Endodermal cell (in vitro differentiated cells): ENCODE measurements at regions not wholly inside any gene's neighbourhood (a gene's known extent, or its start where the extent isn't known, plus 50 kb on each side); places are given as distances from the start of the nearest gene placed in this dataset.

Experiments used
- DNase-seq: peaks from one replicate; pipeline ENCODE4 v3.0.0-alpha.2; 2017
- H3K27ac ChIP-seq: 2 replicates; pipeline ENCODE4 v1.5.1; 2013; ENCODE audit warnings: mild to moderate bottlenecking, low read depth, low read length, moderate library complexity
- H3K27me3 ChIP-seq: 2 replicates; pipeline ENCODE4 v1.6.1; 2013; ENCODE audit warnings: mild to moderate bottlenecking, low read length, moderate library complexity; ENCODE audit not compliant: insufficient read depth, control insufficient read depth, poor library complexity, severe bottlenecking
- H3K36me3 ChIP-seq: 2 replicates; pipeline ENCODE4 v1.7.0; 2013; ENCODE audit warnings: mild to moderate bottlenecking, low read length, moderate library complexity; ENCODE audit not compliant: control insufficient read depth, insufficient read depth
- H3K4me1 ChIP-seq: one replicate; pipeline ENCODE4 v1.7.0; 2013; ENCODE audit warnings: low read length; ENCODE audit not compliant: control insufficient read depth, insufficient read depth
- H3K4me3 ChIP-seq: 2 replicates; pipeline ENCODE4 v1.5.1; 2013; ENCODE audit warnings: mild to moderate bottlenecking, low read length, moderate library complexity
- H3K9ac ChIP-seq: 2 replicates; pipeline ENCODE4 v1.6.1; 2013; ENCODE audit warnings: mild to moderate bottlenecking, low read length, moderate library complexity; ENCODE audit not compliant: poor library complexity, severe bottlenecking; ENCODE audit errors: extremely low read depth
- H3K9me3 ChIP-seq: 2 replicates; pipeline ENCODE4 v1.6.1; 2013; ENCODE audit warnings: mild to moderate bottlenecking, low read length, moderate library complexity; ENCODE audit not compliant: control insufficient read depth
- H3K27ac Mint-ChIP-seq: 2 replicates; pipeline ENCODE4 v1.8.0; 2020; ENCODE audit warnings: mixed read lengths
- H3K27me3 Mint-ChIP-seq: 2 replicates; pipeline ENCODE4 v1.8.0; 2021; ENCODE audit warnings: mild to moderate bottlenecking, mixed read lengths; ENCODE audit not compliant: insufficient read depth
- H3K36me3 Mint-ChIP-seq: 2 replicates; pipeline ENCODE4 v1.8.0; 2020; ENCODE audit warnings: low read depth, mixed read lengths
- H3K4me1 Mint-ChIP-seq: 2 replicates; pipeline ENCODE4 v1.8.0; 2020; ENCODE audit warnings: mixed read lengths
- H3K4me3 Mint-ChIP-seq: 2 replicates; pipeline ENCODE4 v1.8.0; 2020; ENCODE audit warnings: mild to moderate bottlenecking, moderate library complexity, mixed read lengths
- H3K9me3 Mint-ChIP-seq: 2 replicates; pipeline ENCODE4 v1.8.0; 2020; ENCODE audit warnings: mild to moderate bottlenecking, mixed read lengths
- CTCF ChIP-seq: fragments of 200-600 bp; sonication (generic); conservative IDR thresholded peaks from 2 replicates; pipeline ENCODE4 v1.5.0; 2021; ENCODE audit warnings: antibody characterized with exemption, mild to moderate bottlenecking
- WGBS, 2 experiments: methylation state at CpG; one replicate each; pipeline versions ENCODE4 v1.1.5 to v1.1.7; 2013; ENCODE audit warnings: missing lambda C conversion rate in 2 of 2, mixed read lengths in 1 of 2; ENCODE audit not compliant: insufficient coverage in 1 of 2, insufficient read length in 1 of 2; 5-methylcytosine and 5-hydroxymethylcytosine counted together

DNA sequence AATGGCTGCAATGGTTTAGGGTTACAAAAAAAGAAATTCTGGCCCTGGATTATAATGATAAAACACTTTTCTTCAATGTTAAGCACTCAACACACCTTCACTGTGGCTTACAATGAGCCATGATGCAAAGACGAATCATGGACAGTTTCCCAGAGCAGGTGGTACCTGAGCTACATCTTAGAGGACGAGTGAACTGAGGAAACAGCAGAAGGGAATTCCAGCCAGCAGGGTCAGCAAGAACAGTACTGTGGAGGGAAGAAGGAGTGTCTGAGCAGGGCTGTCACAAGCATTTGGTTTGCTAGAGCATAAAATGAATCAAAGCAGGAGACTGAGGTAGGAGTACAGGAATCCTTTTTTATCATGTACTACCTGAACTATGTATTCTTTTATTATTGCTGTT lies 332.8 kb upstream of the C11orf87 start:
- Mint-ChIP-seq H3K36me3 (no peaks in the 10 kb centered on the region), H3K27me3 (no peaks in the 10 kb centered on the region), H3K9me3 (peaks cover 5% of the 10 kb centered on the region), H3K27ac (no peak overlapping the region), H3K4me1 (no peaks in the 10 kb centered on the region), H3K4me3 (no peak overlapping the region)
- Histone ChIP-seq H3K9ac (no peak overlapping the region), H3K4me3 (no peak overlapping the region), H3K27ac (no peak overlapping the region), H3K36me3 (no peaks in the 10 kb centered on the region), H3K4me1 (no peaks in the 10 kb centered on the region), H3K27me3 (no peaks in the 10 kb centered on the region), H3K9me3 (no peaks in the 10 kb centered on the region)
- 65 to 71% methylated on average over 2 of the region's 2 CpGs for WGBS, 2 experiments
- DNase-seq = no peak
- TF ChIP-seq CTCF = no peak

- Mint-ChIP-seq H3K4me3 (no peak overlapping the region), H3K27ac (no peak overlapping the region), H3K36me3 (no peaks in the 10 kb centered on the region), H3K27me3 (no peaks in the 10 kb centered on the region), H3K9me3 (no peaks in the 10 kb centered on the region), H3K4me1 (no peaks in the 10 kb centered on the region)
- no peaks in the 10 kb centered on the region for H3K36me3 ChIP-seq
- H3K4me3 ChIP-seq = no peak overlapping the region
- no peak overlapping the region for H3K27ac ChIP-seq
- DNase-seq = no peak
- WGBS, 2 experiments = 86% methylated on average over 1 of the region's 1 CpG; no CpG with 5 or more reads in 1 of the 2 experiments
- no peaks in the 10 kb centered on the region for H3K9me3 ChIP-seq
- H3K9ac ChIP-seq = no peak overlapping the region
- no peaks in the 10 kb centered on the region for H3K4me1 ChIP-seq
- no peaks in the 10 kb centered on the region for H3K27me3 ChIP-seq
- TF ChIP-seq CTCF = no peak
These were observed 328.6 kb upstream of the C11orf87 start for GRCh38 chr11:109093354-109093753.

- 96 to 100% methylated on average over 1 to 2 of the region's 3 CpGs for WGBS, 2 experiments
- H3K4me1 ChIP-seq = no peaks in the 10 kb centered on the region
- no peaks in the 10 kb centered on the region for H3K27me3 ChIP-seq
- H3K27ac Mint-ChIP-seq = no peak overlapping the region
- H3K36me3 ChIP-seq = no peaks in the 10 kb centered on the region
- no peaks in the 10 kb centered on the region for H3K36me3 Mint-ChIP-seq
- no peak overlapping the region for H3K27ac ChIP-seq
- no peak for DNase-seq
- no peak overlapping the region for H3K9ac ChIP-seq
- H3K4me3 Mint-ChIP-seq = no peak overlapping the region
- H3K9me3 Mint-ChIP-seq = no peaks in the 10 kb centered on the region
- no peak overlapping the region for H3K4me3 ChIP-seq
- no peak for TF ChIP-seq CTCF
- no peaks in the 10 kb centered on the region for H3K9me3 ChIP-seq
- H3K4me1 Mint-ChIP-seq = no peaks in the 10 kb centered on the region
- no peaks in the 10 kb centered on the region for H3K27me3 Mint-ChIP-seq
These were observed 325.7 kb upstream of the C11orf87 start for GRCh38 chr11:109096266-109096665.
